Activated T-cell treated with anti-CD3 and anti-CD28 coated beads, Interleukin-2, amount 50 U/mL, for 1 hour (primary cell): ENCODE measurements at regions not wholly inside any gene's neighbourhood (a gene's known extent, or its start where the extent isn't known, plus 50 kb on each side); places are given as distances from the start of the nearest gene placed in this dataset.

Source experiments
- DNase-seq: peaks from one replicate; pipeline ENCODE4 v3.0.0-alpha.2; 2020

- DNase-seq: no peak
These were observed 57.3 kb upstream of the ZNF648 start for GRCh38 chr1:182118851-182119250.

- no peak for DNase-seq
These were observed 53.1 kb upstream of the ZNF648 start for GRCh38 chr1:182114627-182115023.

GRCh38 chr1:182113879-182114626, 52.5 kb upstream of the ZNF648 start:
- no peak for DNase-seq

- no peak for DNase-seq
These were observed 50.0 kb upstream of the ZNF648 start for GRCh38 chr1:182111496-182111895.
